Heart right ventricle (tissue), 16 donors: ENCODE measurements at regions not wholly inside any gene's neighbourhood (a gene's known extent, or its start where the extent isn't known, plus 50 kb on each side); places are given as distances from the start of the nearest gene placed in this dataset.

Experiments
- ATAC-seq, 8 donors: fragments of 200-7000 bp; cut with Tn5 transposase; one replicate each; pipeline ENCODE4 v1.9.1; 2020; ENCODE audit warnings: mild to moderate bottlenecking in 8 of 8, moderate library complexity in 8 of 8, moderate number of reproducible peaks in 1 of 8
- DNase-seq, 2 donors: peaks; one replicate each; pipeline ENCODE4 v3.0.0-alpha.2; 2020
- H3K27ac ChIP-seq, 10 donors: fragments of 200-600 bp; sonication (generic) in 2 of 10; one replicate each; pipeline versions ENCODE4 v1.5.0 to v1.8.0; 2020 to 2022; ENCODE audit warnings: mild to moderate bottlenecking in 3 of 10
- H3K27me3 ChIP-seq, 7 donors: fragments of 200-600 bp; one replicate each; pipeline ENCODE4 v1.8.0; 2021 to 2022; ENCODE audit warnings: mild to moderate bottlenecking in 2 of 7
- H3K36me3 ChIP-seq, 9 donors: fragments of 200-600 bp; sonication (generic) in 1 of 9; one replicate each; pipeline versions ENCODE4 v1.5.0 to v1.8.0; 2020 to 2022; ENCODE audit warnings: mild to moderate bottlenecking in 2 of 9
- H3K4me1 ChIP-seq, 9 donors: fragments of 200-600 bp; sonication (generic) in 1 of 9; one replicate each; pipeline versions ENCODE4 v1.5.0 to v1.8.0; 2020 to 2022; ENCODE audit warnings: mild to moderate bottlenecking in 4 of 9
- H3K4me3 ChIP-seq, 10 donors: fragments of 200-600 bp; sonication (generic) in 2 of 10; one replicate each; pipeline versions ENCODE4 v1.5.0 to v1.8.0; 2020 to 2022; ENCODE audit warnings: mild to moderate bottlenecking in 7 of 10, moderate library complexity in 2 of 10
- H3K9me3 ChIP-seq, 11 donors: fragments of 200-600 bp in 10 of 11; sonication (generic) in 2 of 11; one replicate each; pipeline versions ENCODE4 v1.5.0 to v1.8.0; 2013 to 2022; ENCODE audit warnings: mild to moderate bottlenecking in 2 of 11, control low read depth in 1 of 11, moderate library complexity in 1 of 11
- WGBS, 2 donors: extraction: QIAGEN DNeasy Blood & Tissue Kit; methylation state at CpG; one replicate each; pipeline ENCODE4 v1.1.7; 2013; ENCODE audit warnings: inconsistent platforms in 1 of 2; 5-methylcytosine and 5-hydroxymethylcytosine counted together
- intact Hi-C, 10 donors: fragments of 100-400 bp; cut with DNase I; formaldehyde crosslinking; loops; one replicate each; pipeline versions ENCODE4 v1.11.1 to v1.14.2; 2022
- TF ChIP-seq, protein P1 (sequence below), 9 donors: fragments of 200-600 bp; sonication (generic) in 2 of 9; IDR thresholded peaks; one replicate each; pipeline versions ENCODE4 v1.5.0 to v1.8.0; 2021 to 2022; ENCODE audit warnings: antibody characterized with exemption in 9 of 9, mild to moderate bottlenecking in 5 of 9, moderate library complexity in 1 of 9
- donor health status: Arrhythmogenic right ventricular cardiomyopathy.
- donor health status: ischemic (EF 13 %, LVEDD 7.1; RV severe dilation, severe dysfunction).
- donor health status: healthy with polysubstance abuse.
- donor health status: DM: no; HTN: yes; CAD: no.
- donor health status: DM: no; HTN: no; CAD: no.
- donor health status: ischemic (EF 25% LVEDD 6.9; RV normal size, moderate dysfunction).
- donor health status: ischemic (EF 25% LVEDD 5.7; RV mildly dilated, moderate dysfunction).
- donor health status: healthy.
- donor health status: DM: yes; HTN: yes; CAD: no.
- donor health status: Ischemic cardiomyopathy.
- donor health status: ischemic (EF 35%, LVEDD 5.7; RV mildly dilated, moderate dysfunction).
- donor health status: nonischemic (EF 11% LVEDD 7.7; RV severe dilation, severe dysfunction).
- donor health status: DM: yes; HTN: yes; CAD: no.
- donor health status: PGD.
- donor health status: ischemic (EF 29% LVEDD 5.4; RV normal size, mild dysfunction).
- donor health status: nonischemic (EF 23%, LVEDD 6.1; RV moderate dilation, normal function).

DNA sequence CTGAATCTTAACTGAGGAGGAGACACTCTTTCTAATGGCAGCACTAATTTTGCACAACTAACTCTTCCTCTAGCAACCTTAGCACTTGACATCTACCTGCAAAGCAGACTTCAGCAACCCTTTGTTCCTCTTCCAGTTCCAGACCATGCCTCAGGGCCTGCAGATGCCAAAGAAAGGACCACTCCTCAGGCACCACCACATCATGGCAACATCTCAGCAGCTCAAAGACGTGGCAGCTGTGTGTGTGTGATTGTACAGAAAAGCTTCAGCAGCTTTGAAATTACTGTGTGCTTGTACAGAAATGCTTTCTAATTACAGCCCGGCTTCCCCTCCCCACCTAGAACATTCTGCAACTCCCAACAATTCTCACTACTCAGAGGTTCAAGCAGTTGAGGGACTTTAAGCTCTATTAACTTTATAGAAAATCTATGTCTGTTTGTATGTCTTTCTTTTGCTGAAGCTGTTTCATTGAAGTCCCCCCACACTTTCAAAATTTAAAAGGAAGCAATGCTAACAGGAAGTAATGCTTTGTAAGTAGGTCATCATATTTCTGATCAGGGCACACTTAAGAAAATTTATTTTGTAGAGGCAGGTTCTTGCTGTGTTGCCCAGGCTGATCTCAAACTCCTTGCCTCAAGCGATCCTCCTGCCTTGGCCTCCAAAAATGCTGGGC lies 115.2 kb downstream of the CD47 start:
- H3K4me3 ChIP-seq: no peak overlapping the region
- TF ChIP-seq, protein P1, sequence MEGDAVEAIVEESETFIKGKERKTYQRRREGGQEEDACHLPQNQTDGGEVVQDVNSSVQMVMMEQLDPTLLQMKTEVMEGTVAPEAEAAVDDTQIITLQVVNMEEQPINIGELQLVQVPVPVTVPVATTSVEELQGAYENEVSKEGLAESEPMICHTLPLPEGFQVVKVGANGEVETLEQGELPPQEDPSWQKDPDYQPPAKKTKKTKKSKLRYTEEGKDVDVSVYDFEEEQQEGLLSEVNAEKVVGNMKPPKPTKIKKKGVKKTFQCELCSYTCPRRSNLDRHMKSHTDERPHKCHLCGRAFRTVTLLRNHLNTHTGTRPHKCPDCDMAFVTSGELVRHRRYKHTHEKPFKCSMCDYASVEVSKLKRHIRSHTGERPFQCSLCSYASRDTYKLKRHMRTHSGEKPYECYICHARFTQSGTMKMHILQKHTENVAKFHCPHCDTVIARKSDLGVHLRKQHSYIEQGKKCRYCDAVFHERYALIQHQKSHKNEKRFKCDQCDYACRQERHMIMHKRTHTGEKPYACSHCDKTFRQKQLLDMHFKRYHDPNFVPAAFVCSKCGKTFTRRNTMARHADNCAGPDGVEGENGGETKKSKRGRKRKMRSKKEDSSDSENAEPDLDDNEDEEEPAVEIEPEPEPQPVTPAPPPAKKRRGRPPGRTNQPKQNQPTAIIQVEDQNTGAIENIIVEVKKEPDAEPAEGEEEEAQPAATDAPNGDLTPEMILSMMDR (IDR thresholded peaks at IDR 0.05): no peak
- no peaks in the 10 kb centered on the region for H3K27me3 ChIP-seq
- no peaks in the 10 kb centered on the region for H3K9me3 ChIP-seq
- intact Hi-C loops: no loop called here
- DNase-seq (no peak), ATAC-seq (no peak)
- peak overlapping the region in 1 of 10 donors; percentile 32 for H3K27ac ChIP-seq
- WGBS, 2 donors: 93 to 95% methylated on average over 3 of the region's 3 CpGs
- no peaks in the 10 kb centered on the region for H3K36me3 ChIP-seq
- peaks cover 0 to 37% (median 10%) of the 10 kb centered on the region in 9 donors for H3K4me1 ChIP-seq

DNA sequence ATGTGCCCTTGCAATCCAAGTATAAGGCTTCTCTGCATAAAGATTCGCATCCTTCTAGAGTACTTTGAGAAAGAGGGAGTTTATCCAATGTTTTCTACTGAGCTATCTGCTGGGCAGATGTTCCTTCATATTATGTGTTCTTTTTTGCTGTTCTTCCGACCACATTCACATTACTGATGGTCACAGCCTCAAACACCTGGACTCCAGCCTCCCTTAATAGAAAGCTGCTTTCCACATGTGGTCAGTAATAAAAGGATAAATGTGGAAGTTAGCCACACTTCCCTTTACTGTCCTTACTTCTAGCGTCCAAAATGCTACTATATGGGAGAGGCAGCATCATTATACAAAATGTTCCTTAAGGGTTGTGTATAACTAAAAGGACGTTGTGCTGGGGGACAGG lies 116.9 kb downstream of the CD47 start:
- intact Hi-C loops: no loop called here
- H3K36me3 ChIP-seq: no peaks in the 10 kb centered on the region
- ATAC-seq (no peak), DNase-seq (no peak)
- WGBS, 2 donors: 83 to 92% methylated on average over 4 of the region's 4 CpGs
- H3K4me1 ChIP-seq: peaks cover 7 to 47% (median 16%) of the 10 kb centered on the region in 9 donors
- H3K27ac ChIP-seq: no peak overlapping the region
- TF ChIP-seq, protein P1 (IDR thresholded peaks at IDR 0.05): no peak
- H3K9me3 ChIP-seq: no peaks in the 10 kb centered on the region
- H3K27me3 ChIP-seq: no peaks in the 10 kb centered on the region
- H3K4me3 ChIP-seq: no peak overlapping the region

DNA sequence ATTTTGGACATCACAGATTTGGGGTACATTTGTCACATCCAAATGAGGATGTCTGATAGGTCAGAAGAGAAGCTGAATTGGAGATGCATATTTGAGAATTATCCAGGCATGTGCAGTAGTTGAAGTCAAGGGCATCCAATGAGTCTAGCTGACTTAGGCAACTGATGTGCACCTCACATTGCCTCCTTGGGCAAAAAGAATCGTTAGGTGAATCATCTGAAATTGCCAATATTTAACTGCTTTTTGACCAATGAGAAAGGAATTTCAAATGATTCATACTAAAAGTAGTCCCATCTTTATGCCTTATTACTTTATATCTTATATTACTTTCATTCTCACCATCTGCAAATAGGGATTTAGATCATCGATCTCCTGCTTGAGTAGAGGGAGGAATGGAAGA lies 117.7 kb downstream of the CD47 start:
- DNase-seq (no peak), ATAC-seq (no peak)
- Histone ChIP-seq H3K27ac (no peak overlapping the region), H3K36me3 (no peaks in the 10 kb centered on the region), H3K9me3 (no peaks in the 10 kb centered on the region), H3K4me3 (no peak overlapping the region), H3K27me3 (no peaks in the 10 kb centered on the region), H3K4me1 (peaks cover 7 to 39% (median 16%) of the 10 kb centered on the region in 9 donors)
- intact Hi-C loops: no loop called here
- TF ChIP-seq, protein P1 (IDR thresholded peaks at IDR 0.05): no peak
- 86 to 91% methylated on average over 2 of the region's 2 CpGs for WGBS, 2 donors

DNA sequence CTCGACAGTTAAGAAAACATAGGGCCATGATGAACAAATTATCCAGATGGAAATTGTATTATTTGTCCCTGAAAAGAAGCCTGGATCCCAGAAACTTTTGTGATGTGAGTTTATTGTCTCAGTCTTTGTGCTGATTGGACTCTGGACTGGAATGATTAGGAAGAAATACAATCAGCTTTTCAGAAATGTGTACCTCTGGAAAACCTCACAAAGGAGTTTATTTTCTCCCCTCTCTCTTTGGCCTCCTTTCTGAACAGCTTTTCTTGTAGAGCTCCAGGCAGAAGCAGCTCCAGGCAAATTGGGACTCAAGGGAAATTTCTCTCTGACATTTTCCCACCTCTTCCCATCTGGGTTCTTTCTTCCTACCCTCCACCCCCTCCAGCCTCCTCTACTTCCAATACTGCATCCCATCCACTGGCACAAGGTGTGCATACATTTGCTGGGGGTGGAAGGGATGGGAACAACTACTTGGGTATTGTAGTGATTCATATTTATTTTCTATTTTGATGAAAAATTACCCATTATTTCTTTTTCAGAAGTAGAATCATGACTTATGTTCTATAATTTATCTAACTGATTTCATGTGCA lies 119.7 kb downstream of the CD47 start:
- H3K9me3 ChIP-seq: no peaks in the 10 kb centered on the region
- intact Hi-C loops: no loop called here

More for the DNA sequence above, 119.7 kb downstream of the CD47 start:
- DNase-seq (no peak), ATAC-seq (no peak)
- 85 to 88% methylated on average over 1 of the region's 1 CpG for WGBS, 2 donors
- Histone ChIP-seq H3K4me3 (no peak overlapping the region), H3K4me1 (peaks cover 7 to 32% (median 16%) of the 10 kb centered on the region in 9 donors), H3K36me3 (no peaks in the 10 kb centered on the region), H3K27ac (peak overlapping the region in 2 of 10 donors; percentile 12 to 81), H3K27me3 (no peaks in the 10 kb centered on the region)
- TF ChIP-seq, protein P1 (IDR thresholded peaks at IDR 0.05): no peak
